Spleen (tissue), 7 donors: ENCODE measurements at regions not wholly inside any gene's neighbourhood (a gene's known extent, or its start where the extent isn't known, plus 50 kb on each side); places are given as distances from the start of the nearest gene placed in this dataset.

Source experiments
- CTCF ChIP-seq, 11 experiments: fragments of 200-600 bp in 7 of 11; fragments of 450-650 bp in 4 of 11; sonication (generic) in 4 of 11; IDR thresholded peaks in 8 of 11; conservative IDR thresholded peaks in 3 of 11; 1 replicate in 7 of 11; 2 replicates in 4 of 11; pipeline versions ENCODE4 v1.4.0 to v1.8.0; 2016 to 2021; ENCODE audit warnings: antibody characterized with exemption in 11 of 11, inconsistent platforms in 4 of 11, mild to moderate bottlenecking in 1 of 11
- POLR2AphosphoS5 ChIP-seq, 3 donors: sonication (generic); formaldehyde crosslinking; IDR thresholded peaks; one replicate each; pipeline ENCODE4 v1.5.1; 2017; ENCODE audit warnings: antibody characterized with exemption in 3 of 3
- donor health status: DM: no; HTN: no; CAD: no; lungs with moderate emphysema.
- donor health status: DM: no; HTN: no; CAD: no.
- donor health status: DM: no; HTN: no; CAD: no.

- TF ChIP-seq CTCF (IDR thresholded peaks at IDR 0.05 in 8 of 11, conservative IDR thresholded peaks at IDR 0.05 in 3 of 11), result no peak
- TF ChIP-seq POLR2AphosphoS5 (IDR thresholded peaks at IDR 0.05), result no peak
Observed at GRCh38 chr7:121620953-121621606, 225.0 kb upstream of the FAM3C start.
